OCI-LY1 (cell line): ENCODE measurements at regions not wholly inside any gene's neighbourhood (a gene's known extent, or its start where the extent isn't known, plus 50 kb on each side); places are given as distances from the start of the nearest gene placed in this dataset.

Experiments used
- CTCF ChIP-seq: fragments of 200-600 bp; sonication (generic), shearing (Covaris generic); IDR thresholded peaks from 2 replicates; pipeline ENCODE4 v1.5.1; 2017; ENCODE audit warnings: mild to moderate bottlenecking, antibody characterized with exemption, low read length, moderate library complexity, mixed read lengths
- EZH2 ChIP-seq: fragments of 200-600 bp; sonication (generic), shearing (Covaris generic); IDR thresholded peaks from 2 replicates; pipeline ENCODE4 v1.8.0; 2017; ENCODE audit warnings: borderline replicate concordance, mixed run types, mild to moderate bottlenecking, antibody characterized with exemption, low read length, moderate library complexity, mixed read lengths

GRCh38 chr6:77366798-77367197 is 96.5 kb downstream of the HTR1B start:
- TF ChIP-seq CTCF (no peak), EZH2 (no peak)
